ENCODE measurements at regions not wholly inside any gene's neighbourhood (a gene's known extent, or its start where the extent isn't known, plus 50 kb on each side); places are given as distances from the start of the nearest gene placed in this dataset.
A peak's percentile ranks its signal among the peaks of the same experiment; 100 is the strongest.

DNA sequence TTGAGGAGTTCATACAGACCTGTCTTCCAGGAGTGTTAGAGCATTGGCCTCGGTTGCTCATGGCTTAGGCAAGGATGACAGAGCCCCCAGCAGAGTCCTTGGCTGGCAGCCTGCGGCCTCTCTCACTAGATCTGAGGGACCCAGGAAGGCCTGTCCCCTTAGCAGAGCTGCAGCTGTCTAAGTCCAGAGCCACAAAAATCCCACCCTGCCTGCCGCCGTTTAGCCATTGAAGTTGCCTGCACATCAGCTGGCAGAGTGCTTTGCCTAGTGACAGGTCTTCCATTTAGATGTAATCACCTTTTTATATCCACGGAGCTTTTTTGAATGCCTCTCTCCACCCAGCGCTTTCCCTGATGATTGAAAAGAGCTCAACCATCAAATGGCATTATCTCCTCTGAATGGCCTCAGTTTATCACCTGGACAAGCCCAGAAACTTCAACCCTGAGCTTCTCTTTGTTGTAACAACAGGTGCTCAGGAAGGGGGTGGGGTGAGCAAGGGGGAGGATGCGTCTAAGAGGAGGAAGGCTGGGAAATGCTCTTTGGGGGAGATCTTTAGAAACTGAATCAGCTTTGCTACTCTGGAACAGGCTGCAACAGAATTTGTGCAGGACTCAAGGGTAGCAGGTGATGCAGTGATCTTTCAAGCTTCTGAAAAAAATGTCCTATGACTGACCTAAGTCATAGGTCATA, 71.9 kb downstream of the TNP1 start:
- DNase-seq (ENCODE audit: extremely low spot score): no peak
- TF ChIP-seq, protein P1, sequence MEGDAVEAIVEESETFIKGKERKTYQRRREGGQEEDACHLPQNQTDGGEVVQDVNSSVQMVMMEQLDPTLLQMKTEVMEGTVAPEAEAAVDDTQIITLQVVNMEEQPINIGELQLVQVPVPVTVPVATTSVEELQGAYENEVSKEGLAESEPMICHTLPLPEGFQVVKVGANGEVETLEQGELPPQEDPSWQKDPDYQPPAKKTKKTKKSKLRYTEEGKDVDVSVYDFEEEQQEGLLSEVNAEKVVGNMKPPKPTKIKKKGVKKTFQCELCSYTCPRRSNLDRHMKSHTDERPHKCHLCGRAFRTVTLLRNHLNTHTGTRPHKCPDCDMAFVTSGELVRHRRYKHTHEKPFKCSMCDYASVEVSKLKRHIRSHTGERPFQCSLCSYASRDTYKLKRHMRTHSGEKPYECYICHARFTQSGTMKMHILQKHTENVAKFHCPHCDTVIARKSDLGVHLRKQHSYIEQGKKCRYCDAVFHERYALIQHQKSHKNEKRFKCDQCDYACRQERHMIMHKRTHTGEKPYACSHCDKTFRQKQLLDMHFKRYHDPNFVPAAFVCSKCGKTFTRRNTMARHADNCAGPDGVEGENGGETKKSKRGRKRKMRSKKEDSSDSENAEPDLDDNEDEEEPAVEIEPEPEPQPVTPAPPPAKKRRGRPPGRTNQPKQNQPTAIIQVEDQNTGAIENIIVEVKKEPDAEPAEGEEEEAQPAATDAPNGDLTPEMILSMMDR (IDR thresholded peaks at IDR 0.05; ENCODE audit: control extremely low read depth, extremely low read depth, low read depth, missing control alignments): no peak
- CTCF ChIA-PET: interaction anchor here (0.6 to 1.0 kb wide), 3 partner anchors 8 to 897 kb away, joined by 3 to 4 read pairs (median 3); no protein-coding TSS in a partner anchor
- POLR2A ChIA-PET: no interaction called here

DNA sequence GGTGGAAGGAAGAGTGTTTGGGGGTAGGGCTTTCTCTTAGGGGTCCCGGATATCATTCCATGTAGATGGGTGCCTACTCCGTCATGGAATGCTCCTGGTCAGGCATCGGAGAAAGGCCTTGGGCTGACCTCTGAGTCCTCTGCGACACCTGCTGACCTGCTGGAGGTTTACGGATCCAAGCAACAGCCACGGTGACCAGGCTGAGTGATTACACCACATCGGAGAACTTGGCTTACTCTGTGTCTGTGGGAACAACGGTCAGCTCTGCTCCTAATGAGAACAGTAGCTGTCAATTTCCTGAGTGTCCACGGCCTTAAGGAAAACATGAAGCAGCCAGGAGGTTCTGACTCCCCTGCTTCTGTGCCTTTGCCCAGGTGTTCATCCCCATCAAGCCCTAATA, 73.2 kb downstream of the TNP1 start:
- no peak for DNase-seq (ENCODE audit: extremely low spot score)
- ChIA-PET POLR2A (no interaction called here), CTCF (interaction anchor here (0.8 to 1.0 kb wide), 2 partner anchors 11 to 898 kb away, joined by 3 read pairs; no protein-coding TSS in a partner anchor)
- TF ChIP-seq, protein P1 (IDR thresholded peaks at IDR 0.05; ENCODE audit: control extremely low read depth, extremely low read depth, low read depth, missing control alignments): no peak

DNA sequence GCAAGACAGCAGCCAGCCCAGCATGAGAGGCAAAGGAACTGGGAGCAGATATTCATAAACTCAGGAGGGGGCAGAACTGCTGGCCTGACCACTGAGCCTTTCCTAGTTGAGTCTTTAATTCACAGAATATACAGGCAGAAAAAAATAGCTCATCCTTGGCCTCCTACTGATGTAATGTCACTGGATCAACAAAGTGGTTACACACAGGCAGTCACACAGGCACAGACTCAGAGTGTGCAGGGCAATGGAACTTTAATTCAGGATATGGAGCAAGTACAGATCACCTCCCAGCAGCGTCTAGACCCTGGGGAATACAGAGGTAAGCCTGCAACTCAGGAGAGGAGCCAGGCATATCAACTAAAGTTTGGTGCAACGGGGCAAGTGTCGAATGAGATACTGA, 75.4 kb downstream of the TNP1 start:
- POLR2A ChIA-PET: no interaction called here
- CTCF ChIA-PET: no interaction called here
- no peak for DNase-seq (ENCODE audit: extremely low spot score)
- TF ChIP-seq, protein P1 (IDR thresholded peaks at IDR 0.05; ENCODE audit: control extremely low read depth, extremely low read depth, low read depth, missing control alignments): no peak

DNA sequence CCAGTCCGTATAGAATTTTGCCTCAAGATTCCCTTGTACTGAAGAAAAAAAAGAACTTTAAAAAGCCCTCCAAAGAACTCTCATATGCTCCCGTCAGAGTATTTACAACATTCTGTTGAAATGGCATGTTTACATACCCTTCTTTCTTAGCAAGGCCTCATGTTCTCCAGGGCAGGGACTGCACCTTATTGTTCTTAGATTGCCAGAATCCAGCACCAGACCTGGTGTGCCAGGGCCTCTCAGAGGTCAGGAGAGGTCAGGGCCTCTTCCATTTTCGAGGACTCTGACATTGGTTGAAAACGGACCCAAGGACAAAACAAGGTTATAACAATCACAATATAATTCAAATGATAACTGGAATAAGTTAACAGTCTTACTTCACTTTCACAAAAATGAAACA, 78.2 kb downstream of the TNP1 start:
- POLR2A ChIA-PET: no interaction called here
- CTCF ChIA-PET: no interaction called here
- no peak for DNase-seq (ENCODE audit: extremely low spot score)
- TF ChIP-seq, protein P1 (IDR thresholded peaks at IDR 0.05; ENCODE audit: control extremely low read depth, extremely low read depth, low read depth, missing control alignments): no peak

DNA sequence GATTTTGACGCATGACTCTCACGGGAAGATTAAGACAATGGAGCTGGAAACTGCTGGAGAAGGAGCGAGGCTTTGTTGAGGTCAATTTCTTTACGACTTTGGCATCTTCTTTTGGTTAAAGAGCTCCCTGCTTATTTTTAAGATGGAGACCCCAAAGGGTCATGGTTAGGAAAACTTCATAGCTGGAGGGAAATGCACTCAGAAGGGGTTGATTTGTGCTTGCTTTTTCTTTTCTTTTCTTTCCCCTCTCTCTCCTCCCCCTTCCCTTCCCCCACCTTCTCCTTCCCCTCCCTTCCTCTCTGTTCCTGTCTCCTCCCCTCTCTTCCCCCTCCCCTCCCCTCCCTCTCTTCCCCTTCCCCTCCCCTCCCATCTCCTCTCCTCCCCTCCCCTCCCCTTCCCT, 79.0 kb downstream of the TNP1 start:
- ChIA-PET CTCF (interaction anchor here (1.8 kb wide), 1 partner anchor 8 kb away, joined by 4 read pairs; no protein-coding TSS in a partner anchor), POLR2A (no interaction called here)
- DNase-seq (ENCODE audit: extremely low spot score): no peak
- TF ChIP-seq, protein P1 (IDR thresholded peaks at IDR 0.05; ENCODE audit: control extremely low read depth, extremely low read depth, low read depth, missing control alignments): no peak

DNA sequence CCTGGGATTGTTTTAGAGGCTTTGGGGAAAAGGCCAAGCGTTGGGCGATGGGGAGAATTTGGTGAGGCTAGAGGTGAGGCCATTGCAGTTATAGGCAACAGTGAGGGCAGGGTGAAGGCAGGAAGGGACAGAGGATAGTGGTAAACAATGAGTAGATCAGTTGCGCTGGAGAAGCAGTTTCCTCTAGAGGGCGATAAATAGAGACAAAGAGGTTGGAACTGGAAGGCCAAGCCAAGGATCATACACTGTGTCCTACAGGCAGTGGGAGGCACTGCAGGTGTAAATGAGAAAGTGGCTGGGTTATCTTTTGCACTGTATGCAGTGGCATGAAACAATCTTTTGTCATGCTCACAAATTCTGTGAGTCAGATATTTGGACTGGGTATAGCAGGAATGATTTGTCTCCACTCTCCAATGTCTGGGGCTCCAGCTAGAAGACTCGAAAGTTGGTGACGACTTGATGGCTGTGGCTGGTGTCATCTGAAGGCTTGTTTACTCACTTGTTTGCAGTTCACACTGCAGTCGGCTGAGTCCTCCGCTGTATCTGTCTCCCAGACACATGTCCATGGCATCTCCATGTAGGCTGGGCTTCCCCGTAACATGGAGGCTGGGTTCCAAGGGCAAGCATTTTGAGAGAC, 82.1 kb downstream of the TNP1 start:
- ChIA-PET POLR2A (no interaction called here), CTCF (interaction anchor here (1.2 kb wide), 1 partner anchor 8 kb away, joined by 3 read pairs; no protein-coding TSS in a partner anchor)
- TF ChIP-seq, protein P1 (IDR thresholded peaks at IDR 0.05; ENCODE audit: control extremely low read depth, extremely low read depth, low read depth, missing control alignments): peak; percentile 56
- peak; percentile 63 for DNase-seq (ENCODE audit: extremely low spot score)
